ENCODE measurements at regions not wholly inside any gene's neighbourhood (a gene's known extent, or its start where the extent isn't known, plus 50 kb on each side); places are given as distances from the start of the nearest gene placed in this dataset.
"Not testable (repeated sequence)": the region's sequence is repeated elsewhere in the genome, so short reads cannot be mapped to it uniquely, and the experiment has no call there.

GRCh38 chr5:39755986-39756385, 331.2 kb upstream of the DAB2 start:
- in situ Hi-C loops (cut with HindIII; ENCODE audit: low pct_unique_long_range_greater_than_20kb, low sequenced_read_pairs): no loop called here

GRCh38 chr5:39755452-39755851, 330.7 kb upstream of the DAB2 start:
- in situ Hi-C loops (cut with HindIII; ENCODE audit: low pct_unique_long_range_greater_than_20kb, low sequenced_read_pairs): no loop called here
- no peak for DNase-seq (ENCODE audit: low read depth)

More at GRCh38 chr5:39755986-39756385, 331.2 kb upstream of the DAB2 start:
- DNase-seq (ENCODE audit: low read depth): peak; percentile 37

GRCh38 chr5:39753747-39754146, 329.0 kb upstream of the DAB2 start:
- not testable (repeated sequence) for DNase-seq (ENCODE audit: low read depth)

GRCh38 chr5:39750661-39751060, 325.9 kb upstream of the DAB2 start:
- in situ Hi-C loops (cut with HindIII; ENCODE audit: low pct_unique_long_range_greater_than_20kb, low sequenced_read_pairs): no loop called here

More at GRCh38 chr5:39753747-39754146, 329.0 kb upstream of the DAB2 start:
- in situ Hi-C loops (cut with HindIII; ENCODE audit: low pct_unique_long_range_greater_than_20kb, low sequenced_read_pairs): not testable (repeated sequence)

GRCh38 chr5:39742916-39743315, 318.1 kb upstream of the DAB2 start:
- DNase-seq (ENCODE audit: low read depth): no peak

More at GRCh38 chr5:39750661-39751060, 325.9 kb upstream of the DAB2 start:
- no peak for DNase-seq (ENCODE audit: low read depth)

GRCh38 chr5:39740404-39740803, 315.6 kb upstream of the DAB2 start:
- in situ Hi-C loops (cut with HindIII; ENCODE audit: low pct_unique_long_range_greater_than_20kb, low sequenced_read_pairs): no loop called here
- no peak for DNase-seq (ENCODE audit: low read depth)

More at GRCh38 chr5:39742916-39743315, 318.1 kb upstream of the DAB2 start:
- in situ Hi-C loops (cut with HindIII; ENCODE audit: low pct_unique_long_range_greater_than_20kb, low sequenced_read_pairs): no loop called here

GRCh38 chr5:39732166-39732565, 307.4 kb upstream of the DAB2 start:
- in situ Hi-C loops (cut with HindIII; ENCODE audit: low pct_unique_long_range_greater_than_20kb, low sequenced_read_pairs): no loop called here
- no peak for DNase-seq (ENCODE audit: low read depth)

GRCh38 chr5:39730699-39731098, 305.9 kb upstream of the DAB2 start:
- DNase-seq (ENCODE audit: low read depth): no peak
- in situ Hi-C loops (cut with HindIII; ENCODE audit: low pct_unique_long_range_greater_than_20kb, low sequenced_read_pairs): no loop called here

- in situ Hi-C loops (cut with HindIII; ENCODE audit: low pct_unique_long_range_greater_than_20kb, low sequenced_read_pairs): no loop called here
- DNase-seq (ENCODE audit: low read depth): peak; percentile 28
Measured at GRCh38 chr5:39730006-39730405, 305.2 kb upstream of the DAB2 start.

- in situ Hi-C loops (cut with HindIII; ENCODE audit: low pct_unique_long_range_greater_than_20kb, low sequenced_read_pairs): no loop called here
Measured at GRCh38 chr5:39726467-39726866, 301.7 kb upstream of the DAB2 start.

GRCh38 chr5:39721394-39721793, 296.6 kb upstream of the DAB2 start:
- DNase-seq (ENCODE audit: low read depth): no peak
- in situ Hi-C loops (cut with HindIII; ENCODE audit: low pct_unique_long_range_greater_than_20kb, low sequenced_read_pairs): no loop called here

More at GRCh38 chr5:39726467-39726866, 301.7 kb upstream of the DAB2 start:
- no peak for DNase-seq (ENCODE audit: low read depth)

- DNase-seq (ENCODE audit: low read depth): no peak
- in situ Hi-C loops (cut with HindIII; ENCODE audit: low pct_unique_long_range_greater_than_20kb, low sequenced_read_pairs): no loop called here
Measured at GRCh38 chr5:39720136-39720535, 295.4 kb upstream of the DAB2 start.

GRCh38 chr5:39717176-39717897, 292.6 kb upstream of the DAB2 start:
- in situ Hi-C loops (cut with HindIII; ENCODE audit: low pct_unique_long_range_greater_than_20kb, low sequenced_read_pairs): no loop called here
- no peak for DNase-seq (ENCODE audit: low read depth)

- in situ Hi-C loops (cut with HindIII; ENCODE audit: low pct_unique_long_range_greater_than_20kb, low sequenced_read_pairs): no loop called here
- DNase-seq (ENCODE audit: low read depth): peak; percentile 36
Measured at GRCh38 chr5:39716532-39717028, 291.8 kb upstream of the DAB2 start.

GRCh38 chr5:39714036-39714698, 289.4 kb upstream of the DAB2 start:
- peak; percentile 58 for DNase-seq (ENCODE audit: low read depth)
- in situ Hi-C loops (cut with HindIII; ENCODE audit: low pct_unique_long_range_greater_than_20kb, low sequenced_read_pairs): no loop called here

GRCh38 chr5:39713250-39713916, 288.6 kb upstream of the DAB2 start:
- in situ Hi-C loops (cut with HindIII; ENCODE audit: low pct_unique_long_range_greater_than_20kb, low sequenced_read_pairs): no loop called here

GRCh38 chr5:39712316-39713249, 287.8 kb upstream of the DAB2 start:
- in situ Hi-C loops (cut with HindIII; ENCODE audit: low pct_unique_long_range_greater_than_20kb, low sequenced_read_pairs): no loop called here
- DNase-seq (ENCODE audit: low read depth): no peak

More at GRCh38 chr5:39713250-39713916, 288.6 kb upstream of the DAB2 start:
- no peak for DNase-seq (ENCODE audit: low read depth)

GRCh38 chr5:39711821-39712220, 287.0 kb upstream of the DAB2 start:
- in situ Hi-C loops (cut with HindIII; ENCODE audit: low pct_unique_long_range_greater_than_20kb, low sequenced_read_pairs): no loop called here
- DNase-seq (ENCODE audit: low read depth): no peak
